HG03469 (cell line): ENCODE measurements at regions not wholly inside any gene's neighbourhood (a gene's known extent, or its start where the extent isn't known, plus 50 kb on each side); places are given as distances from the start of the nearest gene placed in this dataset.
A peak's percentile ranks its signal among the peaks of the same experiment; 100 is the strongest.

Source experiments
- ATAC-seq: cut with Tn5 transposase; IDR thresholded peaks from one replicate; pipeline ENCODE4 v1.9.1; 2021; ENCODE audit warnings: mild to moderate bottlenecking, moderate library complexity, moderate number of reproducible peaks; ENCODE audit not compliant: unreplicated experiment

- ATAC-seq, result peak; percentile 70
Observed at GRCh38 chr7:25496476-25497368, 268.4 kb upstream of the NPVF start.

GRCh38 chr7:25500393-25500921 lies 272.2 kb upstream of the NPVF start:
- ATAC-seq, result no peak

- no peak for ATAC-seq
Observed at GRCh38 chr7:25503306-25503705, 275.0 kb upstream of the NPVF start.

DNA sequence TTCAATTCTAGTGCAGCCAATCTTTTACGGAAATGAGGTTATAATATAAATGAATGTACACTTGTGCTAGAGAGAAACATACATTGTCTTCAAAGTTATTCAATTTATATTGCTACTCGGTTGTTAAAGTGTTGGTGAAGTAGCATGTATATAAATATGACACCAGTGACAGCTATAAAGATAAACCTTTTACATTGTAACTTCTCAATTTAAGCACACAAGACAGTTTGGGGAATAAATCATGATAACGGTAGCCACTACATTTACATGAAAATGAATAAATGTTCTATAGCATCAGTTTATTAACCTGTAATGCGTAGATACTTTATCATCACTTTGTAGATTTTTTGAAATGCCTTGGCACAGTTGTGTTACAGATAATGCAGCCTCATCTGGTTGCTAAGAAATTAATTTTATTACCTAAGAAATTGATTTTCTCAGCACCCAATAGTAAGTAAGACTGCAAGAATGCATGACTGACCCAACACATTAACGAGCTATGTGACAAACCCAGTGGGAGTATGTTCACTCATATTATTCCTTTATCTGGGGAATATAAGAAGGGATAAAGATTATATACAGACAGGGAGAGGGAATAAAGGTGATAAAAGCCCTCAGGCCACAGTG lies 283.9 kb upstream of the NPVF start:
- no peak for ATAC-seq

GRCh38 chr7:25515633-25516275 lies 287.5 kb upstream of the NPVF start:
- no peak for ATAC-seq

GRCh38 chr7:25517906-25518305 lies 289.6 kb upstream of the NPVF start:
- no peak for ATAC-seq

GRCh38 chr7:25520017-25520416 lies 291.7 kb upstream of the NPVF start:
- ATAC-seq, result no peak

DNA sequence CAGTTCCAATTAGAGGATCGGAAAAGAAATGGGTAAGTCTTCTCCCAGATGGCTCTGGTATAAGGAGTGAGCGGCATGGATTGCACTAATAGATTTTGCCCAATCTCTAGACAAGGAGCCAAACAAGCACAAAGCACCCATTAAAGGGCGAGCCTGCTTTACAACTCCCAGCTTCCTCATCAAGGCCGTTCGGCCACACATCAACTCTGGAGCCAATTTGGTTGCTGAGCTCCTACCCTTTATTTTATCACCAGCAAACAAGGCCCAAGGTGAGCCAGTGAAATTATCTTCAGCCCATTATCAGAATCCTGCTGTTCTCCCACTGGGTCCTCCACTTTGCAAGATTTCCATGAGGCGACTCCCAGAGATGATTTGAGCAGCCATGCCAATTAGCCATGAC lies 292.2 kb upstream of the NPVF start:
- ATAC-seq, result no peak

DNA sequence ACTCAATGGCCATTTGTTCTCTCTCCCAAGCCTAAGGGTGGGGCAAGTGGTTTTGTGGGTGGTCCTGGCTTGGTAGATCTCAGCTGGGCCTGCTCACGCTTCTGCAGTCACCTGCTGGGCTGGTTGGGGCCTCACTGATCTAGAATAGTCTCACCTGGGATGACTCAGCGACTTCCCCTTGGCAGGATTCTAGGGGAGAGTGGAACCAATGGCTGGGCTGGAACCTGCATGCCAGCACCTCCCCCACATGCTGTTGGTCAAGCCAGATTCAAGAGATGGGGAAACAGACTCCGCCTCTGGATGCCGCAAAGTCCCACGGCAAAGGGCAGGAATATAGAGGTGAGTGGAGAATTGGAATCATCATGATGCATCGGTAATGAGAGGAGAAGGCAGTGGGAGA lies 292.9 kb upstream of the NPVF start:
- no peak for ATAC-seq

DNA sequence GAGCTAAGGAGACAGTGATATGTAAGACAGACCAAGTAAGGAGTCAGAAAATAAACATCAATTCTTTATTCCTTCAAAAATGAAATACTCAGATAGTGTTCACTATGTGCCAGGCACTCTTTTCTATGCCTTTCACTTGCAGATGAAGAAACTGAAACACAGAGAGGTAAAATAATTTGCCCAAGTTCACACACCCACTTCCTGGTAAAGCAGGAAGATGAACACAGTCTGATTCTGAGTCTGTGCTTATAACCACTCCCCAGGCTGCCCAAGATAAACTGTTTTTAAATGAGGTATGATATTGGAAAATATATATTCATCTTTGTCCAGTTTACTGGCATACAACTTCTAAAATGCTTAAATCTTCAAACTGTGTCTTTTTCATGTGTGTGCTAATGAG lies 294.4 kb upstream of the NPVF start:
- ATAC-seq, result no peak

DNA sequence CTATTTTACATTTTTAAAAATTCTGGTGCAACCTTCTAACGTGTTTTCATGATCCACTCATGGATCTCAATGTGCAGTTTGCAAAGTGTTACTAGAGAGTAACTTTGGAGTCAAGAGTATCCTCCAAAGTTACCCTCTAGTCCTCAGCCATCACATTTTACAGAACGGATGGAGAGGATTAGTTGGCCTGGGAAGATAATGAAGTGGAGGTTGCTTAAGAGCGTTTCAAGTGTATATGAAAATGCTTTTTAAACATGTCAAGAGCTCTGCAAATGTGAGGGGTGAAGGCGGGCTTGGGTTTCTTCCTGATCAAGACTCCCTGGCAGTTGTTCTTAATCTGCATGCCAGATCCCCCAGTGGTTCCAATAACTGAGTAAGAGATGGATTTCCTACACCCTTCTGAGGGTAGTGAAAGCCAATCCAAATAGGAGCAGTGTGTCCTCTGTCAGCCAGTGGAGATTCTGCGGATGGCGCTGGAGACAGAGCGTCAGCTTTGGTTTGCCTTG lies 299.4 kb upstream of the NPVF start:
- no peak for ATAC-seq

DNA sequence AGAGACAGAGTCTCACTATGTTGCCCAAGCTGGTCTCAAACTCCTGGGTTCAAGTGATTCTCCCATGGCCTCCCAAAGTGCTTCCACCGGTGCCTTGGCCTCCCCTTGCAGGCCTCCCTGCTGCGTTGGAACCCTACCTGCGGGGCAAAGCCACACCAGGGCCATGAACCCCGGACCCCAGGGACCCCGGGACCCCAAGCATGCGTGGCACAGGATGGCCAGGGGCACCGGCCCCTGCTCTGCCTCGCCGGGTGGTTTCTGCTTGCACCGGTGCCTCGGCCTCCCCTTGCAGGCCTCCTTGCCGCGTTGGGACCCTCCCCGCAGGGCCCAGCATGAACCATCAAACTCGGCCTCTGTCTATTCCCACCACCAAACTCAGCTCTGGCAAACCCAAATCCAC lies 301.0 kb upstream of the NPVF start:
- no peak for ATAC-seq

- ATAC-seq, result no peak
Observed at GRCh38 chr7:25536851-25537250, 308.6 kb upstream of the NPVF start.

- no peak for ATAC-seq
Observed at GRCh38 chr7:25537662-25538375, 309.5 kb upstream of the NPVF start.

- ATAC-seq, result no peak
Observed at GRCh38 chr7:25541094-25541821, 313.0 kb upstream of the NPVF start.

DNA sequence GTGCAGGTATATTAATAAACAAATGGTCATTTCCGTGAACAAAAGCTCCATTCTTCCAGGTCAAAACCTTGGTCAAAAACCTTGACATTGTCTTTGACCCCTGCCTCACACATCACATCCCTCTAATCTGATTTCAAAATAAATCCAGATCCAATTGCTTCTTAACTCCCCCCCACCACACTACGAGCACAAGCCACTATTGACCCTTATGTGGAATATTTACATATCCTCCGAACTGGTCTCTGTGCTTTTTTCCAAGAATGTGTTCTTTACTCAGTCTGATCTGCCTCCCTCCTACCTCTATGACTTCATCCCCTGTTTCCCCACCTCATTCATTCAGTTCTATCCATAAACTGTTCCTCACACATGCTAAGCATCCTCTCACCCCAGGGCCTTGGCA lies 313.6 kb upstream of the NPVF start:
- ATAC-seq, result no peak

GRCh38 chr7:25543210-25543609 lies 314.9 kb upstream of the NPVF start:
- ATAC-seq, result no peak

DNA sequence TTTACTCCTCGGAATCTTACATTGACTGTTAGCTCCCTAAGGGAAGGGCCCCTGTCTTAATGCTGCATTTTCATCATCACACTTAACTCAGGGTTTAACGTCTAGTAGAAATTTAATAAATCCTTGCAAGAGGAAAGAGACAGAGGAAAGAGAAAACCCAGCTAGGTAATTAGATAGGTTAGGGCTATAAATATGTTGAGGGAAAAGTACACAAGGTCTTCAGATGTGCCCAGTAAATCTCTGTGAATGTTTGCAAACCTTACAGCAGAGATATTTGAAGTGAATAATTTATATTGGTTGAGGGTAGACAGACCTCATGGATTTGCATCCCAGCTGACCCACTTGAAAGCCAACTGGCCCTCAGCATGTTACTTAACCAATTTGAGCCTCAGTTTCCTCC lies 315.5 kb upstream of the NPVF start:
- no peak for ATAC-seq

DNA sequence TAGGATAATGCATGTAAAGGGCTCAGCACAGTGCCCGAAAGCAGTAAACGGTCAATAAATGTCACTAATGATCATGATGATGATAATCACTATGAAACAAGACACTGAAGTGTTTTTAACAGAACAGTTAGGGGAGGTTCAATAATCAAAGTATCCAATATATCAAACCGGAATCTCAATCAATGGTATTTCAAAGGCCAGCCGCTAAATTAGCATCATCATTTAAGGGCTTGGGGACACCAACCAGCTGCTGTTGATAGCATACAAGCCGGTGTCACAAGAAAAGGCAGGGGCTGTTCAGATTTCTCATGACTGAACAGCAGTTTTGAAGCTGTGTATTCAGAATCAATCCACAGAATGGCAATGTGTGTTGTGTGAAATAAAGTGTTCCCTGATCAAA lies 316.0 kb upstream of the NPVF start:
- ATAC-seq, result no peak
